OCI-LY3 (cell line): ENCODE measurements at regions not wholly inside any gene's neighbourhood (a gene's known extent, or its start where the extent isn't known, plus 50 kb on each side); places are given as distances from the start of the nearest gene placed in this dataset.
"Not testable (repeated sequence)": the region's sequence is repeated elsewhere in the genome, so short reads cannot be mapped to it uniquely, and the experiment has no call there.

Experiments used
- H2AFZ ChIP-seq: fragments of 200-600, 300-600 bp; shearing (Covaris generic); 2 replicates; pipeline ENCODE4 v1.6.0; 2014; ENCODE audit warnings: antibody characterized with exemption, low read depth, low read length
- H3K27ac ChIP-seq: fragments of 200-600, 300-600 bp; sonication (generic); 2 replicates; pipeline ENCODE4 v1.5.1; 2014; ENCODE audit warnings: mild to moderate bottlenecking, low read length, moderate library complexity, mixed read lengths
- H3K27me3 ChIP-seq: fragments of 200-600, 300-600 bp; sonication (generic); 2 replicates; pipeline ENCODE4 v1.6.1; 2014; ENCODE audit warnings: low read depth, low read length, mixed read lengths
- H3K36me3 ChIP-seq: fragments of 200-600, 300-600 bp; sonication (generic); replicated peaks from 2 replicates; pipeline ENCODE3; 2014; ENCODE audit warnings: low read depth, low read length, mixed read lengths
- H3K4me1 ChIP-seq: fragments of 300-600, 200-600 bp; sonication (generic); 2 replicates; pipeline ENCODE4 v1.6.1; 2014; ENCODE audit warnings: low read length, mixed read lengths
- H3K4me2 ChIP-seq: fragments of 200-600, 300-600 bp; sonication (generic); 2 replicates; pipeline ENCODE4 v1.6.1; 2014; ENCODE audit warnings: low read length, mixed read lengths
- H3K4me3 ChIP-seq: fragments of 300-600, 200-600 bp; sonication (generic); 2 replicates; pipeline ENCODE4 v1.5.1; 2014; ENCODE audit warnings: antibody characterized with exemption, mild to moderate bottlenecking, low read length, moderate library complexity
- H3K79me2 ChIP-seq: fragments of 300-600, 200-600 bp; shearing (Covaris generic); 2 replicates; pipeline ENCODE4 v1.6.1; 2014; ENCODE audit warnings: mild to moderate bottlenecking, low read length, mixed read lengths
- H3K9ac ChIP-seq: fragments of 300-600, 200-600 bp; shearing (Covaris generic); 2 replicates; pipeline ENCODE4 v1.6.0; 2014; ENCODE audit warnings: mild to moderate bottlenecking, low read length, moderate library complexity
- H3K9me3 ChIP-seq: fragments of 200-600, 300-600 bp; shearing (Covaris generic); 2 replicates; pipeline ENCODE4 v1.6.1; 2014; ENCODE audit warnings: low read length, mixed read lengths; ENCODE audit not compliant: insufficient read depth
- H4K20me1 ChIP-seq: fragments of 200-600, 300-600 bp; sonication (generic); 2 replicates; pipeline ENCODE4 v1.6.1; 2016; ENCODE audit warnings: low read length, mixed read lengths; ENCODE audit not compliant: insufficient read depth
- CTCF ChIP-seq: fragments of 200-600, 300-600 bp; sonication (generic); IDR thresholded peaks from 2 replicates; pipeline ENCODE4 v1.5.1; 2014; ENCODE audit warnings: antibody characterized with exemption, low read length, low read depth
- EZH2phosphoT487 ChIP-seq: fragments of 200-600 bp; shearing (Covaris generic); IDR thresholded peaks from 2 replicates; pipeline ENCODE4 v1.6.1; 2018; ENCODE audit warnings: antibody characterized with exemption, mixed run types, low read depth

- TF ChIP-seq CTCF (no peak), EZH2phosphoT487 (no peak)
- Histone ChIP-seq H3K9ac (no peak overlapping the region), H3K4me2 (no peak overlapping the region), H2AFZ (no peak overlapping the region), H4K20me1 (no peaks in the 10 kb centered on the region), H3K4me1 (no peaks in the 10 kb centered on the region), H3K27me3 (no peaks in the 10 kb centered on the region), H3K4me3 (no peak overlapping the region), H3K27ac (no peak overlapping the region), H3K79me2 (no peaks in the 10 kb centered on the region), H3K36me3 (no peaks in the 10 kb centered on the region), H3K9me3 (no peaks in the 10 kb centered on the region)
These were observed 629.7 kb downstream of the CCDC85A start for GRCh38 chr2:56813490-56813889.

GRCh38 chr2:56816666-56817065 lies 632.9 kb downstream of the CCDC85A start:
- TF ChIP-seq CTCF (no peak), EZH2phosphoT487 (no peak)
- H3K4me2 ChIP-seq, result no peak overlapping the region

GRCh38 chr2:56831780-56832179 lies 648.0 kb downstream of the CCDC85A start:
- no peaks in the 10 kb centered on the region for H3K27me3 ChIP-seq
- no peaks in the 10 kb centered on the region for H3K9me3 ChIP-seq
- H3K4me1 ChIP-seq, result no peaks in the 10 kb centered on the region
- H3K27ac ChIP-seq, result no peak overlapping the region
- H3K4me3 ChIP-seq, result no peak overlapping the region
- no peaks in the 10 kb centered on the region for H4K20me1 ChIP-seq
- no peak overlapping the region for H2AFZ ChIP-seq
- H3K4me2 ChIP-seq, result no peak overlapping the region
- no peak for TF ChIP-seq CTCF
- no peaks in the 10 kb centered on the region for H3K79me2 ChIP-seq
- H3K9ac ChIP-seq, result no peak overlapping the region
- no peaks in the 10 kb centered on the region for H3K36me3 ChIP-seq

More at GRCh38 chr2:56816666-56817065, 632.9 kb downstream of the CCDC85A start:
- H3K36me3 ChIP-seq, result no peaks in the 10 kb centered on the region
- no peak overlapping the region for H3K27ac ChIP-seq
- H3K9ac ChIP-seq, result no peak overlapping the region
- no peaks in the 10 kb centered on the region for H3K9me3 ChIP-seq
- no peaks in the 10 kb centered on the region for H3K27me3 ChIP-seq
- no peaks in the 10 kb centered on the region for H3K4me1 ChIP-seq
- H3K79me2 ChIP-seq, result no peaks in the 10 kb centered on the region
- H3K4me3 ChIP-seq, result no peak overlapping the region
- no peaks in the 10 kb centered on the region for H4K20me1 ChIP-seq
- no peak overlapping the region for H2AFZ ChIP-seq

- no peaks in the 10 kb centered on the region for H3K36me3 ChIP-seq
- H3K4me2 ChIP-seq, result no peak overlapping the region
- TF ChIP-seq CTCF (no peak), EZH2phosphoT487 (no peak)
- no peak overlapping the region for H2AFZ ChIP-seq
- no peaks in the 10 kb centered on the region for H3K4me1 ChIP-seq
- H3K79me2 ChIP-seq, result no peaks in the 10 kb centered on the region
- no peak overlapping the region for H3K27ac ChIP-seq
- no peak overlapping the region for H3K9ac ChIP-seq
- H4K20me1 ChIP-seq, result no peaks in the 10 kb centered on the region
- H3K4me3 ChIP-seq, result no peak overlapping the region
- H3K9me3 ChIP-seq, result no peaks in the 10 kb centered on the region
- no peaks in the 10 kb centered on the region for H3K27me3 ChIP-seq
These were observed 650.9 kb downstream of the CCDC85A start for GRCh38 chr2:56834686-56835085.

GRCh38 chr2:56840009-56840408 lies 656.2 kb downstream of the CCDC85A start:
- H3K79me2 ChIP-seq, H3K27me3 ChIP-seq, H3K4me1 ChIP-seq, H3K9me3 ChIP-seq, H3K4me3 ChIP-seq, H2AFZ ChIP-seq, H4K20me1 ChIP-seq, H3K4me2 ChIP-seq, H3K36me3 ChIP-seq, H3K9ac ChIP-seq, H3K27ac ChIP-seq: not testable (repeated sequence)
